ENCODE measurements at regions not wholly inside any gene's neighbourhood (a gene's known extent, or its start where the extent isn't known, plus 50 kb on each side); places are given as distances from the start of the nearest gene placed in this dataset.

- no peaks in the 10 kb centered on the region for H4K20me1 ChIP-seq (ENCODE audit: insufficient read depth, low read length)
- no peak overlapping the region for H3K4me2 ChIP-seq (ENCODE audit: low read length)
- no peak overlapping the region for H3K27ac ChIP-seq (ENCODE audit: low read length)
- H3K36me3 ChIP-seq (replicated peaks; ENCODE audit: low read depth, low read length): no peaks in the 10 kb centered on the region
- H3K9ac ChIP-seq (ENCODE audit: low read length): no peak overlapping the region
- H3K27me3 ChIP-seq (ENCODE audit: low read depth, low read length): no peaks in the 10 kb centered on the region
- H3K4me3 ChIP-seq (ENCODE audit: low read length): no peak overlapping the region
- no peaks in the 10 kb centered on the region for H3K4me1 ChIP-seq (ENCODE audit: low read length)
- H3K9me3 ChIP-seq (ENCODE audit: insufficient read depth, low read length): no peaks in the 10 kb centered on the region
- TF ChIP-seq CTCF (IDR thresholded peaks at IDR 0.05; ENCODE audit: low read depth, low read length) (no peak), EZH2phosphoT487 (IDR thresholded peaks at IDR 0.05; ENCODE audit: low read depth) (no peak)
- H2AFZ ChIP-seq (ENCODE audit: low read depth, low read length): no peak overlapping the region
- H3K79me2 ChIP-seq (ENCODE audit: low read length): no peaks in the 10 kb centered on the region
These were observed 902.1 kb downstream of the MRPL39 start for GRCh38 chr21:24705201-24705600.

GRCh38 chr21:24693779-24694178 is 913.5 kb downstream of the MRPL39 start:
- no peaks in the 10 kb centered on the region for H3K4me1 ChIP-seq (ENCODE audit: low read length)
- H3K4me2 ChIP-seq (ENCODE audit: low read length): peak overlapping the region; percentile 69
- H3K27me3 ChIP-seq (ENCODE audit: low read depth, low read length): no peaks in the 10 kb centered on the region
- H3K9me3 ChIP-seq (ENCODE audit: insufficient read depth, low read length): no peaks in the 10 kb centered on the region
- H3K9ac ChIP-seq (ENCODE audit: low read length): peak overlapping the region; percentile 56
- no peak for TF ChIP-seq CTCF (IDR thresholded peaks at IDR 0.05; ENCODE audit: low read depth, low read length)
- TF ChIP-seq EZH2phosphoT487 (IDR thresholded peaks at IDR 0.05; ENCODE audit: low read depth): no peak
- peak overlapping the region; percentile 79 for H3K4me3 ChIP-seq (ENCODE audit: low read length)
- no peaks in the 10 kb centered on the region for H3K79me2 ChIP-seq (ENCODE audit: low read length)
- H2AFZ ChIP-seq (ENCODE audit: low read depth, low read length): peak overlapping the region; percentile 94
- H4K20me1 ChIP-seq (ENCODE audit: insufficient read depth, low read length): no peaks in the 10 kb centered on the region
- H3K36me3 ChIP-seq (replicated peaks; ENCODE audit: low read depth, low read length): no peaks in the 10 kb centered on the region
- H3K27ac ChIP-seq (ENCODE audit: low read length): no peak overlapping the region

GRCh38 chr21:24681456-24681855 is 925.8 kb downstream of the MRPL39 start:
- Histone ChIP-seq H3K4me3 (ENCODE audit: low read length) (no peak overlapping the region), H3K27ac (ENCODE audit: low read length) (no peak overlapping the region), H4K20me1 (ENCODE audit: insufficient read depth, low read length) (no peaks in the 10 kb centered on the region), H2AFZ (ENCODE audit: low read depth, low read length) (no peak overlapping the region), H3K27me3 (ENCODE audit: low read depth, low read length) (no peaks in the 10 kb centered on the region), H3K79me2 (ENCODE audit: low read length) (no peaks in the 10 kb centered on the region), H3K4me2 (ENCODE audit: low read length) (no peak overlapping the region), H3K9ac (ENCODE audit: low read length) (no peak overlapping the region), H3K9me3 (ENCODE audit: insufficient read depth, low read length) (no peaks in the 10 kb centered on the region), H3K36me3 (replicated peaks; ENCODE audit: low read depth, low read length) (no peaks in the 10 kb centered on the region), H3K4me1 (ENCODE audit: low read length) (no peaks in the 10 kb centered on the region)
- TF ChIP-seq EZH2phosphoT487 (IDR thresholded peaks at IDR 0.05; ENCODE audit: low read depth) (no peak), CTCF (IDR thresholded peaks at IDR 0.05; ENCODE audit: low read depth, low read length) (no peak)

- Histone ChIP-seq H3K36me3 (replicated peaks; ENCODE audit: low read depth, low read length) (no peaks in the 10 kb centered on the region), H3K9ac (ENCODE audit: low read length) (no peak overlapping the region), H3K27ac (ENCODE audit: low read length) (no peak overlapping the region), H3K4me2 (ENCODE audit: low read length) (no peak overlapping the region), H3K4me3 (ENCODE audit: low read length) (no peak overlapping the region), H3K27me3 (ENCODE audit: low read depth, low read length) (no peaks in the 10 kb centered on the region), H3K79me2 (ENCODE audit: low read length) (no peaks in the 10 kb centered on the region), H3K4me1 (ENCODE audit: low read length) (no peaks in the 10 kb centered on the region), H3K9me3 (ENCODE audit: insufficient read depth, low read length) (no peaks in the 10 kb centered on the region), H2AFZ (ENCODE audit: low read depth, low read length) (no peak overlapping the region), H4K20me1 (ENCODE audit: insufficient read depth, low read length) (no peaks in the 10 kb centered on the region)
- no peak for TF ChIP-seq CTCF (IDR thresholded peaks at IDR 0.05; ENCODE audit: low read depth, low read length)
- no peak for TF ChIP-seq EZH2phosphoT487 (IDR thresholded peaks at IDR 0.05; ENCODE audit: low read depth)
These were observed 935.4 kb downstream of the MRPL39 start for GRCh38 chr21:24671901-24672300.

Data from OCI-LY3 (cell line).